ENCODE measurements at regions not wholly inside any gene's neighbourhood (a gene's known extent, or its start where the extent isn't known, plus 50 kb on each side); places are given as distances from the start of the nearest gene placed in this dataset.

GRCh38 chr3:72319194-72320094 is 528.8 kb downstream of the SHQ1 start:
- TF ChIP-seq CTCF (IDR thresholded peaks at IDR 0.05), result no peak
- TF ChIP-seq POLR2A (IDR thresholded peaks at IDR 0.05), result no peak

Data from right lobe of liver (tissue), 4 donors.